NCI-H460 (cell line): ENCODE measurements at regions not wholly inside any gene's neighbourhood (a gene's known extent, or its start where the extent isn't known, plus 50 kb on each side); places are given as distances from the start of the nearest gene placed in this dataset.
"Not testable (repeated sequence)": the region's sequence is repeated elsewhere in the genome, so short reads cannot be mapped to it uniquely, and the experiment has no call there.

Source experiments
- DNase-seq: peaks from one replicate; pipeline ENCODE4 v3.0.0-alpha.2; 2016; ENCODE audit warnings: low read depth; ENCODE audit errors: extremely low read depth

- DNase-seq: no peak
Observed at GRCh38 chr6:114998492-114998891, 655.7 kb upstream of the HS3ST5 start.

- no peak for DNase-seq
Observed at GRCh38 chr6:114997813-114998292, 655.0 kb upstream of the HS3ST5 start.

- no peak for DNase-seq
Observed at GRCh38 chr6:114995526-114995925, 652.7 kb upstream of the HS3ST5 start.

- DNase-seq: no peak
Observed at GRCh38 chr6:114989279-114989964, 646.6 kb upstream of the HS3ST5 start.

DNA sequence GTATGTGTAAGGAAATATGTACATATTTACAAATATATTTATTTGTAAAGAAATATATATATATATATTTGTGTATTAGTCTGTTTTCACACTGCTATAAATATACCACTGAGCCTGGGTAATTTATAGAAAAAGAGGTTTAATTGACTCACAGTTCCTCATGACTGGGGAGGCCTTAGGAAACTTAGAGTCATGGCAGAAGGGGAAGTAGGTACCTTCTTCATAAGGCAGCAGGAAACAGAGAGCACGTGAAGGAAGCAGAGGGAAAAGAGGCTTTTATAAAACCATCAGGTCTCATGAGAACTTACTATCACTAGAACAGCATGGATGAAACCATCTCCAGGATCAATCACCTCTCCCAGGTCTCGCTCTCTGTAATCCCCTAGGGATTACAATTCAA, 644.5 kb upstream of the HS3ST5 start:
- DNase-seq: no peak

DNA sequence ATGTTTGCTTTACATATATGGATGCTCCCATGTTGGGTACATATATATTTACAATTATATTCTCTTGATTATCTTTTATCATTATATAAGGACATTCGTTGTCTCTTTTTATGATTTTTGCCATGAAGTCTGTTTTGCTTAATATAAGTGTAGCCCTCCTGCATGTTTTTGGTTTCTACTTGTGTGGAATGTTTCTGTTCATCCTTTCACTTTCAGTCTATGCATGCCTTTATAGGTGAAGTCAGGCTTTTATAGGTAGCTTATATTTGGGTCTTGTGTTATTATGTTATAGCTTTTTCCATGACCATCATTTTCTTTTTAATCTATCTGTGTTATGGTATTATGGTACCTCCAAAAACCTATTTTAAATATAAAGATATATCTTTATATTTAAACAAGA, 612.5 kb upstream of the HS3ST5 start:
- DNase-seq: no peak

- no peak for DNase-seq
Observed at GRCh38 chr6:114952229-114952628, 609.4 kb upstream of the HS3ST5 start.

DNA sequence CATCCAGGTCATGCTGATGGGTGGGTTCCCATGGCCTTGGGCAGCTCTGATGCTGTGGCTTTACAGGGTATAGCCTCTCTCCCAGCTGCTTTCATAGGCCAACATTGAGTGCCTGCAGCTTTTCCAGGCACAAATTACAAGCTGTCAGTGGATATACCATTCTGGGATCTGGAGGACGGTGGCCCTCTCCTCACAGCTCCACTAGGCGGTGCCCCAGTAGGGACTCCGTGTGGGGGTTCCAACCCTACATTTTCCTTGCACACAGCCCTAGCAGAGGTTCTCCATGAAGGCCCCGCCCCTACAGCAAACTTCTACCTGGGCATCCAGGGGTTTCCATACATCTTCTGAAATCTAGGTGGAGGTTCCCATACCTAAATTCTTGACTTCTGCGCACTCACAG, 602.6 kb upstream of the HS3ST5 start:
- no peak for DNase-seq

- no peak for DNase-seq
Observed at GRCh38 chr6:114941078-114941477, 598.3 kb upstream of the HS3ST5 start.

DNA sequence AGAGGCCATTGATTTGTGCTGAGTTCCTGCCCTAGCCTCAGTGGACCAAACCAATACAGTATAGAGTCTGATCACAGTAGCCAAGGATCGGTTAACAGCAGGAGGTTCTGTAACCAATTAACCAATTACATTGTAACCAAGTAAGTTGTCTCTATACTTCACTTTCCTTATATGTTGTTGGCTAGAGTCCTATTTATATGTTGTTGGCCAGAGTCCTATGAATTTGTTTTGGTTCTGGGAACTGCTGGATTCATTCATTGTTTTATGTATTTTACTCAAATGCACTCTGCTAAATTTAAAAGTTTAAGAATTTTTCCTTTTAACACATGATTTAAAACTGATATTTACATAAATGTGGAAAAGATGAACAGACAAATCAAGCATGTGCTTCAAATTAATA, 597.4 kb upstream of the HS3ST5 start:
- DNase-seq: no peak

DNA sequence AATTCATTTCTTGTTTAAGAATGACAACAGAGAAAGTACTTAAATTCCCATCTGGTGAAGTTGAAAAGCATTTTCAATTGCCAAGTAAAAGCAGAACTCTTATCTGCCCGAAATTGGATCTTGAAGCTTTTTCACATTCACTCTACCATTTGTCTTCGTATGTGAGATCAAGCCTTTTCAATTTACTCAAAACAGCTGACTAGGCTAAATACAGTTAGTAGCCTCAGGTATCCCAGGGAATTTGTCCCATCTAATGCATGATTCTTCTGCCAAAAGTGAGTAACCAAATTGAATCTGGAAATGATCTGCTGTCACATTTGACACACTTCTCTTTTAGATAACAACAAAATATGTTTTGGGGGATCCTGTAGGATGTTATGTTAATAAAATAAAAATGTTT, 596.8 kb upstream of the HS3ST5 start:
- DNase-seq: no peak

- no peak for DNase-seq
Observed at GRCh38 chr6:114936080-114936479, 593.3 kb upstream of the HS3ST5 start.

DNA sequence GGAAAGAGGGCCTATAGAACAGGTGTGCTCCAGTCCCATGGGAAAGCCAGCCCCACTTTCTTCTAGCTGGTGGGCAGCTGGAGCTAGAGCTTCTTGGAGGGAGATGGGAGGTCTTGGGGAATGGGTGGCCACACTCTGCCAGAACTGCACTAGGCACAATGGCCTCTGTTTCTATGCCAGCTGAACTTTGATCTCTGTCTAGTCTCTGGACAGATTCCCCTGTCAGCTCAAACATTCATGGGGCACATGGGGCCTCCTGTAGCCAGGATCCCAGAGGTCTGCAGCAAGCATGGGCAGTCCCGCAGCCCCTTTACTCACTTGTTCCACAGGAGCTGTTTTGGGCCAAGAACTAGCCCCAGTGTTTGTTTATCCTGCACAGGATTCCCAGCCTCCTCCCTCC, 591.3 kb upstream of the HS3ST5 start:
- no peak for DNase-seq

GRCh38 chr6:114928731-114929130, 585.9 kb upstream of the HS3ST5 start:
- not testable (repeated sequence) for DNase-seq

- no peak for DNase-seq
Observed at GRCh38 chr6:114906096-114906495, 563.3 kb upstream of the HS3ST5 start.

DNA sequence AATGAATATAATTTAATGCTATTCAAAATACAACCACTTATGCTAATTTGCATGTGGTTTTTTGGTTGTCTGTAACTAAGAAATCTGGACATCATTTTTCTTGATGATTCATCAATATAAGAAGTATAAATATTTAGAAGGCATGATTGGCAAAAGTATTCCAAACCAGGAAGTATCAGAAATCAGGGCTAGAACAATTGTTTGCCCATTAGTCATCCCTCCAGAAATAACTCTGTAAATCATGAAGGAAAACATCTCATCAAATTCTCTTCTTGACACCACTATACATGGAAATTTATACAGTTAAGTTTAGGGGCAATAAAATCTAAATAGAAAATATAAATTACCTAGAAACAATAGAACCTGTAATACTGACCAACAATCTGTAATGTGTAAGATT, 554.7 kb upstream of the HS3ST5 start:
- no peak for DNase-seq

DNA sequence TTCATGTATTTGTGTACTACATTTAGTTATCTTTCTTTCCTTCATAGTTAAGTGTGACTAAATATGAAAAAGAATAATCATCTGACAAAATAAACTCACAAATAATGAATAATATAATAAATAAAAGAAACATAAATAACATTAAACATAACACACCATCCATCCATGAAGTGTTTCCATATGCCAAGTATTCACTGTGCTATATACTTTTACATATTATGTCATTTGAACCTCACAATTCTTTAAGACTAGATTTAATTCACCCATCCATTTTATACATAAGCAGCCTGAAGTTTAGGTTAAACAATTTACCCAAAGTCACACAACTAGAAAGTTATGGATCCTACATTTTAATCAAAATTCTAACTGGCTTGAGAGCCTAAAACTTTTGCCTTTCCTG, 549.4 kb upstream of the HS3ST5 start:
- no peak for DNase-seq

DNA sequence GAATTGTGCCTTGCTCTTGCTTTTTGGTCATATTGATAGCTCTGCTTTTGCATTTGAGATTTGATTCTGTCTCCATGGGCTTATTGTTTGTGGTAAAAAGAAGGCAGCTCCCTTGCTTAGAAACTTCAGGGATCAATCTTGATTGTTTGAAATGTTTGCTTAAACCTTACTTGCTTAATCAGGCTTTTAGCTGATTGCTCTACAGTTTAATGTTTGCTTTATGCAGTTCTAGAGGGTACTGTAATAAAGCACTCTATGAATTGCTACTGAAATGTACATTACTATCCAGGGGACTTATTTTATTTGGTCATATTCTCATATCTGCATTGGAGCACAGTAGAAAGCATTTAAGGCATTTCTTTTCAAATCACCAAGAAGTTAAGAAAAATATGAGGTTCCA, 545.4 kb upstream of the HS3ST5 start:
- DNase-seq: no peak

GRCh38 chr6:114886670-114887436, 544.0 kb upstream of the HS3ST5 start:
- DNase-seq: no peak

DNA sequence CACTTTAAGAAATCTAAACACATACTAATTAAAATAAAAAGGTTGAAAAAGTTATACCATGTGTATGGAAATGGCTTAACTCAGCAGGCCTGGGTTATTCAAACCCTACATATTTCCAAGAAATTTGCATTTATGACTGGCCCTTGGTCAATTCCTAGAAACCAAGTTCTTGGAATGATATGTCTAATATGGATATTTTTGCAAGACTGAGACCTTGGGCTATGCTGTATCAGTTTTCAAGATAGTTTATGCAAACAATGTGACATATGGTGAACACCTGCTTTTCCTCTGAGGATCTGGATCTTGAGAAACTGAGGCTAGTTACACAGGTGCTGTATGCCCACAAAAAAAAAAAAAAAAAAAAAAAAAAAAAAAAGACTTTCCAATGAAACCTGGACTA, 536.9 kb upstream of the HS3ST5 start:
- no peak for DNase-seq

DNA sequence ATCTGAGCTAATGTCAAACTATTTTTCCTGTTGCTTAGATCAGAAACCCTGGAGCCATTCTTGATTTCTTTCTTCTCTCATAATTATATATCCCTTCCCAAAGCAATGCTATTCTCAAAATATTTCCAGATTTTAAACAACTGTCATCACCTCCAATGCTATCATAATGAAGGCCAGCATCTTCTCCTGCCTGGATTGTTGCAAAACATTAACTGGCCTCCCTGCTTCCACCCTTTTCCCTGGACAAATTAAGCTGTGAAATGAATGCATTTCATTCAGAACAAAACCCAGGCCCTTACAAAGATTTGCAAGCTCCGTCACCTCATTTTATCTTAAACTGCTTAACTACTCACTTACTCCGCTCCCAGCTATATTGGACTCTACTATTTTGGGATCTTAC, 535.3 kb upstream of the HS3ST5 start:
- no peak for DNase-seq

DNA sequence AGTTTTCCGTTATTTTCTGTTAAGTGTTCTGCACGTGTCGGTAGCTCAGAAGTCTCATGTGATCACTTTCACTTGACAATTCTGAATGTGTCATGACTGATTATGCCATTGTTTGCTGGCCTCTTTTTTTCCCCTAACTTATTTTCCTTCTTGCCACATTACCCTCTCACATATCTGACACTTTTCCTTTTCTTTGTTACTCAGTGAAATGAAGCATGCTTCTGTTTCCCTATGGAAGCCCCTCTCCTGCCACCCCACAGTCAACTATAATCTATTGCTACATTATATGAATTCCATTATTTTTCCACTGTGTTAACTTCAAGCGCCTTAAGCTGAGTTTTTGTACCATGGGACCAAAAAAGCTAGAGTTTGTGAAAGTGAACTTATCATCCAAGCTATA, 531.6 kb upstream of the HS3ST5 start:
- no peak for DNase-seq
